IMR-90 (cell line): ENCODE measurements at regions not wholly inside any gene's neighbourhood (a gene's known extent, or its start where the extent isn't known, plus 50 kb on each side); places are given as distances from the start of the nearest gene placed in this dataset.

Experiments used
- ATAC-seq: fragments of 200-7000 bp; cut with Tn5 transposase; 2 replicates; pipeline ENCODE4 v1.9.1; 2020; ENCODE audit warnings: low read depth, mild to moderate bottlenecking, moderate library complexity
- BruUV-seq: library from RNA; stranded (reverse); fragments of 400-500 nt; replicated peaks from 2 replicates; lab custom pipeline; 2021; lab: Mats Ljungman, UMichigan
- CTCF ChIA-PET: fragments of 300-600 bp; formaldehyde crosslinking; extraction: SDS; loops from one replicate; lab custom pipeline; 2021; ENCODE audit warnings: antibody characterized with exemption; lab: Yijun Ruan, JAX
- POLR2A ChIA-PET: fragments of 300-600 bp; sonication (Branson Sonifier 250); formaldehyde crosslinking; loops from one replicate; lab custom pipeline; 2022; ENCODE audit warnings: antibody characterized with exemption; ENCODE audit not compliant: unreplicated experiment; lab: Charles Lee
- DNase-seq: peaks from one replicate; pipeline ENCODE4 v3.0.0; 2013
- H2AFZ ChIP-seq: replicated peaks from 2 replicates; pipeline ENCODE3; 2013; ENCODE audit warnings: low read length, mild to moderate bottlenecking; ENCODE audit not compliant: poor library complexity
- H2AK5ac ChIP-seq: 2 replicates; pipeline ENCODE4 v1.6.1; 2013; ENCODE audit warnings: low read depth, low read length, inconsistent platforms
- H2AK9ac ChIP-seq: replicated peaks from 2 replicates; pipeline ENCODE3; 2013; ENCODE audit warnings: mild to moderate bottlenecking, low read depth, low read length, moderate library complexity; ENCODE audit not compliant: poor library complexity
- H2BK120ac ChIP-seq: 2 replicates; pipeline ENCODE4 v1.6.1; 2013; ENCODE audit warnings: low read depth, low read length, inconsistent platforms
- H2BK15ac ChIP-seq: 3 replicates; pipeline ENCODE4 v1.6.1; 2013; ENCODE audit warnings: low read depth, low read length, inconsistent platforms
- H2BK20ac ChIP-seq: 2 replicates; pipeline ENCODE4 v1.6.1; 2013; ENCODE audit warnings: low read depth, mild to moderate bottlenecking, inconsistent platforms, low read length, moderate library complexity
- H2BK5ac ChIP-seq: 2 replicates; pipeline ENCODE4 v1.6.1; 2013; ENCODE audit warnings: mild to moderate bottlenecking, low read depth, low read length, inconsistent platforms; ENCODE audit not compliant: poor library complexity, severe bottlenecking
- H3K14ac ChIP-seq: replicated peaks from 2 replicates; pipeline ENCODE4 v1.6.1; 2013; ENCODE audit warnings: low read depth, low read length, inconsistent platforms
- H3K18ac ChIP-seq: 2 replicates; pipeline ENCODE4 v1.6.1; 2013; ENCODE audit warnings: low read depth, low read length, control low read depth
- H3K23ac ChIP-seq: 2 replicates; pipeline ENCODE4 v1.6.1; 2013; ENCODE audit warnings: low read depth, low read length, inconsistent platforms
- H3K27ac ChIP-seq: 2 replicates; pipeline ENCODE4 v1.5.1; 2013; ENCODE audit warnings: mild to moderate bottlenecking, control low read depth, low read length; ENCODE audit not compliant: insufficient read depth
- H3K27me3 ChIP-seq: 2 replicates; pipeline ENCODE4 v1.6.1; 2013; ENCODE audit warnings: low read length; ENCODE audit not compliant: control insufficient read depth, insufficient read depth
- H3K36me3 ChIP-seq: 2 replicates; pipeline ENCODE4 v1.6.1; 2013; ENCODE audit warnings: low read length, mixed read lengths; ENCODE audit not compliant: control insufficient read depth, insufficient read depth
- H3K4ac ChIP-seq: 2 replicates; pipeline ENCODE4 v1.6.1; 2013; ENCODE audit warnings: low read depth, low read length, inconsistent platforms
- H3K4me1 ChIP-seq: 2 replicates; pipeline ENCODE4 v1.6.1; 2013; ENCODE audit warnings: low read length, mixed read lengths; ENCODE audit not compliant: control insufficient read depth, insufficient read depth
- H3K4me2 ChIP-seq: 2 replicates; pipeline ENCODE4 v1.6.1; 2013; ENCODE audit warnings: low read depth, mild to moderate bottlenecking, control low read depth, low read length, moderate library complexity
- H3K4me3 ChIP-seq: 2 replicates; pipeline ENCODE4 v1.5.1; 2013; ENCODE audit warnings: low read depth, mild to moderate bottlenecking, control low read depth, low read length, moderate library complexity; ENCODE audit not compliant: insufficient read depth
- H3K56ac ChIP-seq: 2 replicates; pipeline ENCODE4 v1.6.1; 2013; ENCODE audit warnings: low read length, inconsistent platforms; ENCODE audit not compliant: insufficient read depth; ENCODE audit errors: extremely low read depth
- H3K79me1 ChIP-seq, 2 experiments: 2 replicates each; pipeline ENCODE4 v1.6.1; 2013; ENCODE audit warnings: low read length in 2 of 2, inconsistent platforms in 1 of 2, low read depth in 1 of 2
- H3K9ac ChIP-seq: 2 replicates; pipeline ENCODE4 v1.6.1; 2013; ENCODE audit warnings: low read depth, low read length, control low read depth
- H3K9me1 ChIP-seq: 2 replicates; pipeline ENCODE4 v1.6.1; 2013; ENCODE audit warnings: low read length, inconsistent platforms; ENCODE audit not compliant: insufficient read depth
- H3K9me3 ChIP-seq: 2 replicates; pipeline ENCODE4 v1.6.1; 2013; ENCODE audit warnings: low read length; ENCODE audit not compliant: control insufficient read depth, insufficient read depth
- H4K20me1 ChIP-seq: 2 replicates; pipeline ENCODE4 v1.6.1; 2013; ENCODE audit warnings: low read length, inconsistent platforms; ENCODE audit not compliant: insufficient read depth
- H4K5ac ChIP-seq: 2 replicates; pipeline ENCODE4 v1.6.1; 2013; ENCODE audit warnings: mild to moderate bottlenecking, low read depth, low read length, control low read depth
- H4K8ac ChIP-seq, 2 experiments: 2 replicates each; pipeline ENCODE4 v1.6.1; 2013; ENCODE audit warnings: low read depth in 2 of 2, low read length in 2 of 2, control low read depth in 1 of 2, inconsistent platforms in 1 of 2
- H4K91ac ChIP-seq: 2 replicates; pipeline ENCODE4 v1.6.1; 2013; ENCODE audit warnings: low read depth, low read length, inconsistent platforms; ENCODE audit not compliant: insufficient read depth
- BHLHE40 ChIP-seq: fragments of 150-350 bp; IDR thresholded peaks from 2 replicates; pipeline ENCODE4 v1.6.1; 2016; ENCODE audit warnings: mild to moderate bottlenecking, low read depth, low read length
- CEBPB ChIP-seq: IDR thresholded peaks from 2 replicates; pipeline ENCODE4 v1.6.1; 2012; ENCODE audit warnings: low read depth, low read length, improper control_type of control experiment
- CHD1 ChIP-seq: IDR thresholded peaks from 2 replicates; pipeline ENCODE4 v1.6.1; 2012; ENCODE audit warnings: low read depth, low read length, improper control_type of control experiment
- FOS ChIP-seq: fragments of 150-350 bp; IDR thresholded peaks from 2 replicates; pipeline ENCODE4 v1.6.1; 2016; ENCODE audit warnings: low read depth, low read length
- MAFK ChIP-seq: IDR thresholded peaks from 2 replicates; pipeline ENCODE4 v1.6.1; 2012; ENCODE audit warnings: low read depth, low read length, improper control_type of control experiment
- MAZ ChIP-seq: IDR thresholded peaks from 2 replicates; pipeline ENCODE4 v1.6.1; 2012; ENCODE audit warnings: low read depth, mild to moderate bottlenecking, low read length, improper control_type of control experiment, moderate library complexity, borderline replicate concordance
- MXI1 ChIP-seq: IDR thresholded peaks from 2 replicates; pipeline ENCODE4 v1.6.1; 2012; ENCODE audit warnings: low read depth, mild to moderate bottlenecking, low read length, moderate library complexity, borderline replicate concordance
- NFE2L2 ChIP-seq: fragments of 150-350 bp; IDR thresholded peaks from 2 replicates; pipeline ENCODE4 v1.6.1; 2016; ENCODE audit warnings: low read depth, mild to moderate bottlenecking, low read length
- POLR2A ChIP-seq: IDR thresholded peaks from 2 replicates; pipeline ENCODE4 v1.6.1; 2012; ENCODE audit warnings: mild to moderate bottlenecking, low read depth, low read length
- RAD21 ChIP-seq: IDR thresholded peaks from 2 replicates; pipeline ENCODE4 v1.6.1; 2012; ENCODE audit warnings: low read length, improper control_type of control experiment
- RCOR1 ChIP-seq: IDR thresholded peaks from 2 replicates; pipeline ENCODE4 v1.6.1; 2012; ENCODE audit warnings: mild to moderate bottlenecking, low read length, improper control_type of control experiment; ENCODE audit not compliant: insufficient replicate concordance
- RFX5 ChIP-seq: IDR thresholded peaks from 2 replicates; pipeline ENCODE4 v1.8.0; 2012; ENCODE audit warnings: low read depth, mild to moderate bottlenecking, low read length, moderate library complexity
- SMC3 ChIP-seq: fragments of 150-350 bp; IDR thresholded peaks from 2 replicates; pipeline ENCODE4 v1.6.1; 2016; ENCODE audit warnings: low read depth, mild to moderate bottlenecking, antibody characterized with exemption, low read length, moderate library complexity
- WGBS, 2 experiments: methylation state at CpG; one replicate each; pipeline versions ENCODE4 v1.1.5 to v1.1.7; 2013; ENCODE audit warnings: missing lambda C conversion rate in 2 of 2; ENCODE audit not compliant: insufficient read length in 1 of 2; ENCODE audit errors: extremely low coverage in 2 of 2; 5-methylcytosine and 5-hydroxymethylcytosine counted together
- dilution Hi-C: fragments of 300-500 bp; cut with HindIII; formaldehyde crosslinking; loops from one replicate; pipeline ENCODE4 v1.14.3; 2018; ENCODE audit warnings: low sequenced_read_pairs; ENCODE audit not compliant: unreplicated experiment
- in situ Hi-C: fragments of 300-500 bp; cut with MboI; formaldehyde crosslinking; loops from 3 replicates; pipeline ENCODE4 v1.14.3; 2019; ENCODE audit warnings: low sequenced_read_pairs, inconsistent platforms, mixed read lengths
- intact Hi-C: fragments of 100-400 bp; cut with micrococcal nuclease; formaldehyde crosslinking; loops from 2 replicates; pipeline ENCODE4 v1.10.0; 2022
- TF ChIP-seq, protein P1 (sequence below): fragments of 150-350 bp; IDR thresholded peaks from 2 replicates; pipeline ENCODE4 v1.6.1; 2016; ENCODE audit warnings: low read depth, mild to moderate bottlenecking, low read length, moderate library complexity, borderline replicate concordance
- TF ChIP-seq, protein P2 (sequence below): fragments of 150-350 bp; IDR thresholded peaks from 2 replicates; pipeline ENCODE4 v1.6.1; 2017; ENCODE audit warnings: mild to moderate bottlenecking, antibody characterized with exemption, low read length, low read depth
- TF ChIP-seq, protein P3 (sequence below): conservative IDR thresholded peaks from 2 replicates; pipeline ENCODE4 v1.5.1; 2012; ENCODE audit warnings: mild to moderate bottlenecking, low read depth, low read length, improper control_type of control experiment

DNA sequence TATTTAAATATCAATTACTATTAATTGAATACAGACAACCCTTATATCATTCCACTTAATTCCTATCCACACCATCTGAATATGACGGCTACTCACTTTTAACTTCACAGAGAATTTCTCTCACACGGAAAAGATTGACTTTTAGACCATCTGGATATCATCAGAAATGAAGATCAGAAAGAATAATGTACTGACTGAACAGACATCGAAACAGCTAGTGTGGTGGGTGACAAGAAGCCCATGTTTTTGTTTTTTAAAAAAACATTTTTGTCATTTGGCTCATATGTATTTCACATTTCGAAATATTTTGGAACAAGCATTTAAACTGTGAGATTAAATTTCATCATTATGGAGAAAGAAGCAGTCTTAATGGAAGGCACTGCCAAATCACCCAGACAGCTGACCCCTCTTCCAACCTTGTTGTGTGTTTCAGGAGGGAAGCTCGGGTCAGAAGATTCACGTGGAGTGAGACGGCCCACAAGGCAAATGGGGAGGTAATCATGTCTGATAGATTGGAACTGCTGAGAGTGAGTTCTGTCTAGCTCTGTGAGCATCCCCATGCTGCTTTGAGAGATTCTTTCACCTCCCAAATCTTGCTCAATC lies 204.2 kb upstream of the RASGEF1B start:
- intact Hi-C loops: no loop called here
- no peak for ATAC-seq
- no peaks in the 10 kb centered on the region for H3K27me3 ChIP-seq
- H3K56ac ChIP-seq: no peak overlapping the region
- H3K79me1 ChIP-seq: no peaks in the 10 kb centered on the region
- no peak overlapping the region for H2BK15ac ChIP-seq
- dilution Hi-C loops: no loop called here
- H3K9me1 ChIP-seq: no peaks in the 10 kb centered on the region
- whole genome bisulfite sequencing, 2 experiments: no CpG with 5 or more reads among the region's 7 CpGs
- no TSS peak for BruUV-seq
- no peak overlapping the region for H4K5ac ChIP-seq
- no peak overlapping the region for H2BK5ac ChIP-seq
- no peak overlapping the region for H2BK20ac ChIP-seq
- no peak overlapping the region for H2AK5ac ChIP-seq
- CTCF ChIA-PET: no interaction called here
- no peak for DNase-seq
- no peak overlapping the region for H3K27ac ChIP-seq
- POLR2A ChIA-PET: no interaction called here
- in situ Hi-C loops: no loop called here
- no peaks in the 10 kb centered on the region for H3K36me3 ChIP-seq
- H3K23ac ChIP-seq: no peak overlapping the region
- H3K14ac ChIP-seq: no peak overlapping the region
- no peak overlapping the region for H3K4me2 ChIP-seq
- no peak overlapping the region for H4K8ac ChIP-seq
- TF ChIP-seq, protein P1, sequence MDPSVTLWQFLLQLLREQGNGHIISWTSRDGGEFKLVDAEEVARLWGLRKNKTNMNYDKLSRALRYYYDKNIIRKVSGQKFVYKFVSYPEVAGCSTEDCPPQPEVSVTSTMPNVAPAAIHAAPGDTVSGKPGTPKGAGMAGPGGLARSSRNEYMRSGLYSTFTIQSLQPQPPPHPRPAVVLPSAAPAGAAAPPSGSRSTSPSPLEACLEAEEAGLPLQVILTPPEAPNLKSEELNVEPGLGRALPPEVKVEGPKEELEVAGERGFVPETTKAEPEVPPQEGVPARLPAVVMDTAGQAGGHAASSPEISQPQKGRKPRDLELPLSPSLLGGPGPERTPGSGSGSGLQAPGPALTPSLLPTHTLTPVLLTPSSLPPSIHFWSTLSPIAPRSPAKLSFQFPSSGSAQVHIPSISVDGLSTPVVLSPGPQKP: no peak
- TF ChIP-seq, protein P2, sequence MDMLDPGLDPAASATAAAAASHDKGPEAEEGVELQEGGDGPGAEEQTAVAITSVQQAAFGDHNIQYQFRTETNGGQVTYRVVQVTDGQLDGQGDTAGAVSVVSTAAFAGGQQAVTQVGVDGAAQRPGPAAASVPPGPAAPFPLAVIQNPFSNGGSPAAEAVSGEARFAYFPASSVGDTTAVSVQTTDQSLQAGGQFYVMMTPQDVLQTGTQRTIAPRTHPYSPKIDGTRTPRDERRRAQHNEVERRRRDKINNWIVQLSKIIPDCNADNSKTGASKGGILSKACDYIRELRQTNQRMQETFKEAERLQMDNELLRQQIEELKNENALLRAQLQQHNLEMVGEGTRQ: no peak
- TF ChIP-seq, protein P3, sequence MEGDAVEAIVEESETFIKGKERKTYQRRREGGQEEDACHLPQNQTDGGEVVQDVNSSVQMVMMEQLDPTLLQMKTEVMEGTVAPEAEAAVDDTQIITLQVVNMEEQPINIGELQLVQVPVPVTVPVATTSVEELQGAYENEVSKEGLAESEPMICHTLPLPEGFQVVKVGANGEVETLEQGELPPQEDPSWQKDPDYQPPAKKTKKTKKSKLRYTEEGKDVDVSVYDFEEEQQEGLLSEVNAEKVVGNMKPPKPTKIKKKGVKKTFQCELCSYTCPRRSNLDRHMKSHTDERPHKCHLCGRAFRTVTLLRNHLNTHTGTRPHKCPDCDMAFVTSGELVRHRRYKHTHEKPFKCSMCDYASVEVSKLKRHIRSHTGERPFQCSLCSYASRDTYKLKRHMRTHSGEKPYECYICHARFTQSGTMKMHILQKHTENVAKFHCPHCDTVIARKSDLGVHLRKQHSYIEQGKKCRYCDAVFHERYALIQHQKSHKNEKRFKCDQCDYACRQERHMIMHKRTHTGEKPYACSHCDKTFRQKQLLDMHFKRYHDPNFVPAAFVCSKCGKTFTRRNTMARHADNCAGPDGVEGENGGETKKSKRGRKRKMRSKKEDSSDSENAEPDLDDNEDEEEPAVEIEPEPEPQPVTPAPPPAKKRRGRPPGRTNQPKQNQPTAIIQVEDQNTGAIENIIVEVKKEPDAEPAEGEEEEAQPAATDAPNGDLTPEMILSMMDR: no peak
- no peak for TF ChIP-seq FOS
- no peak for TF ChIP-seq RCOR1
- TF ChIP-seq MXI1: no peak
- TF ChIP-seq RFX5: no peak
- TF ChIP-seq SMC3: no peak
- no peak for TF ChIP-seq MAFK
- TF ChIP-seq CEBPB: no peak
- no peak for TF ChIP-seq POLR2A
- TF ChIP-seq BHLHE40: no peak
- TF ChIP-seq MAZ: no peak
- no peak for TF ChIP-seq RAD21
- TF ChIP-seq NFE2L2: no peak
- TF ChIP-seq CHD1: no peak
- no peak overlapping the region for H2AFZ ChIP-seq
- H3K4me3 ChIP-seq: no peak overlapping the region
- no peak overlapping the region for H3K9ac ChIP-seq
- no peak overlapping the region for H2BK120ac ChIP-seq
- H3K4me1 ChIP-seq: no peaks in the 10 kb centered on the region
- H3K9me3 ChIP-seq: no peaks in the 10 kb centered on the region
- H4K20me1 ChIP-seq: no peaks in the 10 kb centered on the region
- H3K18ac ChIP-seq: no peak overlapping the region
- H3K4ac ChIP-seq: no peak overlapping the region
- H2AK9ac ChIP-seq: no peak overlapping the region
- no peak overlapping the region for H4K91ac ChIP-seq
